ENCODE measurements at regions not wholly inside any gene's neighbourhood (a gene's known extent, or its start where the extent isn't known, plus 50 kb on each side); places are given as distances from the start of the nearest gene placed in this dataset.

- no peak for DNase-seq (ENCODE audit: low spot score in 2 of 2)
- TF ChIP-seq CTCF (IDR thresholded peaks at IDR 0.05) (no peak), POLR2A (IDR thresholded peaks at IDR 0.05) (no peak)
- intact Hi-C loops (cut with DNase I; ENCODE audit: low total_unique reads) = no loop called here
- WGBS, 2 donors = 32 to 49% methylated on average over 5 of the region's 5 CpGs
- no peak overlapping the region for H3K4me3 ChIP-seq (ENCODE audit: low read depth, poor library complexity, severe bottlenecking)
These were observed 95.1 kb upstream of the PTPN1 start for GRCh38 chr20:50415021-50415515.

GRCh38 chr20:50415516-50416268 lies 94.5 kb upstream of the PTPN1 start:
- H3K4me3 ChIP-seq (ENCODE audit: low read depth, poor library complexity, severe bottlenecking) = no peak overlapping the region
- TF ChIP-seq POLR2A (IDR thresholded peaks at IDR 0.05) = no peak
- TF ChIP-seq CTCF (IDR thresholded peaks at IDR 0.05) = no peak
- intact Hi-C loops (cut with DNase I; ENCODE audit: low total_unique reads) = no loop called here
- peak; percentile 95 to 100 for DNase-seq (ENCODE audit: low spot score in 2 of 2)
- WGBS, 2 donors = 38 to 50% methylated on average over 20 to 25 of the region's 25 CpGs

- intact Hi-C loops (cut with DNase I; ENCODE audit: low total_unique reads) = no loop called here
- DNase-seq (ENCODE audit: low spot score in 2 of 2) = no peak
- TF ChIP-seq POLR2A (IDR thresholded peaks at IDR 0.05) (no peak), CTCF (IDR thresholded peaks at IDR 0.05) (no peak)
- no peak overlapping the region for H3K4me3 ChIP-seq (ENCODE audit: low read depth, poor library complexity, severe bottlenecking)
- 89 to 92% methylated on average over 14 of the region's 14 CpGs for WGBS, 2 donors
These were observed 93.7 kb upstream of the PTPN1 start for GRCh38 chr20:50416269-50417022.

- 79 to 92% methylated on average over 5 of the region's 5 CpGs for WGBS, 2 donors
- no peak overlapping the region for H3K4me3 ChIP-seq (ENCODE audit: low read depth, poor library complexity, severe bottlenecking)
- intact Hi-C loops (cut with DNase I; ENCODE audit: low total_unique reads) = no loop called here
- DNase-seq (ENCODE audit: low spot score in 2 of 2) = no peak
- TF ChIP-seq POLR2A (IDR thresholded peaks at IDR 0.05) (no peak), CTCF (IDR thresholded peaks at IDR 0.05) (no peak)
These were observed 93.2 kb upstream of the PTPN1 start for GRCh38 chr20:50417023-50417329.

DNA sequence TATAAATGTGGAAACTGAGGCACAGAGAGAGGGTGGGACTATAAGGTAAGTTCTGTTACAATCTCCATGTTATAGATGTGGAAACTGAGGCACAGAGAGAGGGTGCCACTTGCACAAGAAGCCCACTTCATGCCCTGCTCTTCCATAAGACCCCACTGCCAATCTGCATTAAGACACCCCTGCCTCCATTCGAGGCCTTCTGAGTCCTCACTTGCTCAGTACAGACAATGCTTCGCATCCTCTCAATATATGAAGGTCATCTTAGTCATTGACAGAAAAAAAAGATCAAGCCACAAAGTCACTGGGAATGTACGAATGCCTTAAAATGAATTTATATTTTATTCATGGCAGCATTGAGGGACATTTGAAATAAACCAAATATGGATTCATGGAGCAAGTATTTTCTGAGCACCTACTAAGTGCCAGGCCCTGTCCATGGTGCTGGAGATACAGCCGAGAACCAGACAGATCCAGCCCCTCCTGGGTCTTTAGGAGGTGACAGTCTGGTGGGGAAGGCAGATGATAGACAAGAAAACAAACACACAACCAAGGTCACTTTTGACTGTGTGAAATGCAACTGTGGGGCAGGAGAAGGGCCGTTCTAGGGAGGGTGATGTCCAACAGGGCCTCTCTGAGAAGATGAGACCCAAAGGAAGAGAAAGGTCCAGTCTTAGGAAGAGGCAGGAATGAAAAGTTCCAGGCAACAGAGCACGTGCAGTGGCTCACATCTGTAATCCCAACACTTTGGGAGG lies 92.5 kb upstream of the PTPN1 start:
- no peak overlapping the region for H3K4me3 ChIP-seq (ENCODE audit: low read depth, poor library complexity, severe bottlenecking)
- TF ChIP-seq CTCF (IDR thresholded peaks at IDR 0.05) (no peak), POLR2A (IDR thresholded peaks at IDR 0.05) (no peak)
- 86% methylated on average over 6 of the region's 6 CpGs for WGBS, 2 donors
- intact Hi-C loops (cut with DNase I; ENCODE audit: low total_unique reads) = no loop called here
- DNase-seq (ENCODE audit: low spot score in 2 of 2) = no peak

Measured in lower leg skin (tissue), 4 donors.